HG03108 (cell line): ENCODE measurements at regions not wholly inside any gene's neighbourhood (a gene's known extent, or its start where the extent isn't known, plus 50 kb on each side); places are given as distances from the start of the nearest gene placed in this dataset.

Source experiments
- ATAC-seq: cut with Tn5 transposase; IDR thresholded peaks from one replicate; pipeline ENCODE4 v1.9.1; 2021; ENCODE audit warnings: moderate library complexity; ENCODE audit not compliant: unreplicated experiment

GRCh38 chr20:7387638-7388193 lies 552.5 kb downstream of the HAO1 start:
- ATAC-seq: no peak

GRCh38 chr20:7389216-7389615 lies 551.0 kb downstream of the HAO1 start:
- no peak for ATAC-seq

- no peak for ATAC-seq
Observed at GRCh38 chr20:7392542-7393206, 547.6 kb downstream of the HAO1 start.

GRCh38 chr20:7399114-7399513 lies 541.1 kb downstream of the HAO1 start:
- ATAC-seq: no peak

GRCh38 chr20:7399575-7399974 lies 540.7 kb downstream of the HAO1 start:
- no peak for ATAC-seq

- ATAC-seq: no peak
Observed at GRCh38 chr20:7406671-7407070, 533.6 kb downstream of the HAO1 start.

- ATAC-seq: no peak
Observed at GRCh38 chr20:7410150-7410549, 530.1 kb downstream of the HAO1 start.

- ATAC-seq: no peak
Observed at GRCh38 chr20:7411075-7411474, 529.2 kb downstream of the HAO1 start.

GRCh38 chr20:7415427-7415826 lies 524.8 kb downstream of the HAO1 start:
- ATAC-seq: no peak

- ATAC-seq: no peak
Observed at GRCh38 chr20:7416382-7416781, 523.9 kb downstream of the HAO1 start.

GRCh38 chr20:7420345-7420744 lies 519.9 kb downstream of the HAO1 start:
- no peak for ATAC-seq

GRCh38 chr20:7426890-7427496 lies 513.3 kb downstream of the HAO1 start:
- ATAC-seq: no peak

- no peak for ATAC-seq
Observed at GRCh38 chr20:7428946-7429345, 511.3 kb downstream of the HAO1 start.

- ATAC-seq: no peak
Observed at GRCh38 chr20:7432612-7433011, 507.6 kb downstream of the HAO1 start.

- no peak for ATAC-seq
Observed at GRCh38 chr20:7437311-7437710, 502.9 kb downstream of the HAO1 start.

- ATAC-seq: no peak
Observed at GRCh38 chr20:7449269-7449668, 491.0 kb downstream of the HAO1 start.

GRCh38 chr20:7452890-7453289 lies 487.4 kb downstream of the HAO1 start:
- no peak for ATAC-seq

GRCh38 chr20:7454047-7454446 lies 486.2 kb downstream of the HAO1 start:
- no peak for ATAC-seq

- ATAC-seq: no peak
Observed at GRCh38 chr20:7458459-7458858, 481.8 kb downstream of the HAO1 start.

- no peak for ATAC-seq
Observed at GRCh38 chr20:7459083-7459482, 481.2 kb downstream of the HAO1 start.

GRCh38 chr20:7463290-7463689 lies 477.0 kb downstream of the HAO1 start:
- ATAC-seq: no peak

- no peak for ATAC-seq
Observed at GRCh38 chr20:7470912-7471311, 469.3 kb downstream of the HAO1 start.

GRCh38 chr20:7490288-7490687 lies 450.0 kb downstream of the HAO1 start:
- ATAC-seq: no peak
